ENCODE measurements at regions not wholly inside any gene's neighbourhood (a gene's known extent, or its start where the extent isn't known, plus 50 kb on each side); places are given as distances from the start of the nearest gene placed in this dataset.

GRCh38 chr9:93865245-93865644 lies 89.9 kb downstream of the BARX1 start:
- Histone ChIP-seq H4K20me1 (ENCODE audit: control insufficient read depth, extremely low read depth, insufficient read depth, low read length) (no peaks in the 10 kb centered on the region), H3K27ac (ENCODE audit: insufficient read depth, low read length) (no peak overlapping the region), H3K36me3 (ENCODE audit: control insufficient read depth, insufficient read depth, low read length) (no peaks in the 10 kb centered on the region), H3K4me3 (replicated peaks in 1 of 4; ENCODE audit: control extremely low read depth in 1 of 4, insufficient read depth in 1 of 4, low read depth in 3 of 4, low read length in 4 of 4) (no peak overlapping the region), H3K79me2 (ENCODE audit: control insufficient read depth, insufficient read depth, low read length) (no peaks in the 10 kb centered on the region), H3K9me3 (ENCODE audit: control insufficient read depth, insufficient read depth, low read depth, low read length) (no peaks in the 10 kb centered on the region), H3K9ac (ENCODE audit: insufficient read depth, low read length) (no peak overlapping the region), H2AFZ (ENCODE audit: low read length) (no peak overlapping the region), H3K27me3 (ENCODE audit: control insufficient read depth, insufficient read depth, low read length) (peaks cover 4% of the 10 kb centered on the region), H3K4me2 (ENCODE audit: extremely low read depth, insufficient read depth, low read length) (no peak overlapping the region), H3K4me1 (ENCODE audit: control insufficient read depth, extremely low read depth, insufficient read depth, low read length) (no peaks in the 10 kb centered on the region)
- TF ChIP-seq EZH2 (IDR thresholded peaks at IDR 0.05; ENCODE audit: low read length, missing control alignments) (no peak), CTCF (conservative IDR thresholded peaks at IDR 0.05 in 1 of 2, IDR thresholded peaks at IDR 0.05 in 1 of 2; ENCODE audit: low read depth in 1 of 2, low read length in 2 of 2) (no peak)
- no peak for DNase-seq (ENCODE audit: low read depth in 2 of 2)

- H3K4me2 ChIP-seq (ENCODE audit: extremely low read depth, insufficient read depth, low read length) = no peak overlapping the region
- H3K27me3 ChIP-seq (ENCODE audit: control insufficient read depth, insufficient read depth, low read length) = peaks cover 4% of the 10 kb centered on the region
- no peak overlapping the region for H2AFZ ChIP-seq (ENCODE audit: low read length)
- H3K9me3 ChIP-seq (ENCODE audit: control insufficient read depth, insufficient read depth, low read depth, low read length) = no peaks in the 10 kb centered on the region
- H3K9ac ChIP-seq (ENCODE audit: insufficient read depth, low read length) = no peak overlapping the region
- H4K20me1 ChIP-seq (ENCODE audit: control insufficient read depth, extremely low read depth, insufficient read depth, low read length) = no peaks in the 10 kb centered on the region
- DNase-seq (ENCODE audit: low read depth in 2 of 2) = no peak
- no peak overlapping the region for H3K4me3 ChIP-seq (replicated peaks in 1 of 4; ENCODE audit: control extremely low read depth in 1 of 4, insufficient read depth in 1 of 4, low read depth in 3 of 4, low read length in 4 of 4)
- no peaks in the 10 kb centered on the region for H3K4me1 ChIP-seq (ENCODE audit: control insufficient read depth, extremely low read depth, insufficient read depth, low read length)
- H3K27ac ChIP-seq (ENCODE audit: insufficient read depth, low read length) = no peak overlapping the region
- TF ChIP-seq CTCF (conservative IDR thresholded peaks at IDR 0.05 in 1 of 2, IDR thresholded peaks at IDR 0.05 in 1 of 2; ENCODE audit: low read depth in 1 of 2, low read length in 2 of 2) (no peak), EZH2 (IDR thresholded peaks at IDR 0.05; ENCODE audit: low read length, missing control alignments) (no peak)
- H3K36me3 ChIP-seq (ENCODE audit: control insufficient read depth, insufficient read depth, low read length) = no peaks in the 10 kb centered on the region
- no peaks in the 10 kb centered on the region for H3K79me2 ChIP-seq (ENCODE audit: control insufficient read depth, insufficient read depth, low read length)
Measured at GRCh38 chr9:93864840-93865239, 90.3 kb downstream of the BARX1 start.

- Histone ChIP-seq H3K27ac (ENCODE audit: insufficient read depth, low read length) (no peak overlapping the region), H3K4me3 (replicated peaks in 1 of 4; ENCODE audit: control extremely low read depth in 1 of 4, insufficient read depth in 1 of 4, low read depth in 3 of 4, low read length in 4 of 4) (no peak overlapping the region), H2AFZ (ENCODE audit: low read length) (no peak overlapping the region), H4K20me1 (ENCODE audit: control insufficient read depth, extremely low read depth, insufficient read depth, low read length) (no peaks in the 10 kb centered on the region), H3K9me3 (ENCODE audit: control insufficient read depth, insufficient read depth, low read depth, low read length) (no peaks in the 10 kb centered on the region), H3K9ac (ENCODE audit: insufficient read depth, low read length) (no peak overlapping the region), H3K27me3 (ENCODE audit: control insufficient read depth, insufficient read depth, low read length) (peaks cover 4% of the 10 kb centered on the region), H3K79me2 (ENCODE audit: control insufficient read depth, insufficient read depth, low read length) (no peaks in the 10 kb centered on the region), H3K4me2 (ENCODE audit: extremely low read depth, insufficient read depth, low read length) (no peak overlapping the region), H3K36me3 (ENCODE audit: control insufficient read depth, insufficient read depth, low read length) (no peaks in the 10 kb centered on the region), H3K4me1 (ENCODE audit: control insufficient read depth, extremely low read depth, insufficient read depth, low read length) (no peaks in the 10 kb centered on the region)
- TF ChIP-seq EZH2 (IDR thresholded peaks at IDR 0.05; ENCODE audit: low read length, missing control alignments) = no peak
- DNase-seq (ENCODE audit: low read depth in 2 of 2) = no peak
Measured at GRCh38 chr9:93864032-93864431, 91.1 kb downstream of the BARX1 start.
